Neuronal stem cell (in vitro differentiated cells): ENCODE measurements at regions not wholly inside any gene's neighbourhood (a gene's known extent, or its start where the extent isn't known, plus 50 kb on each side); places are given as distances from the start of the nearest gene placed in this dataset.

Experiments
- DNase-seq: peaks from one replicate; pipeline ENCODE4 v3.0.0-alpha.2; 2013; ENCODE audit warnings: low spot score
- H2AFZ ChIP-seq: one replicate; pipeline ENCODE4 v1.6.1; 2013; ENCODE audit warnings: mild to moderate bottlenecking, low read length, inconsistent platforms
- H2AK5ac ChIP-seq: 2 replicates; pipeline ENCODE4 v1.6.1; 2013; ENCODE audit warnings: low read depth, mild to moderate bottlenecking, inconsistent platforms, low read length, moderate library complexity, mixed read lengths
- H2BK120ac ChIP-seq: 2 replicates; pipeline ENCODE4 v1.6.1; 2013; ENCODE audit warnings: low read depth, mild to moderate bottlenecking, inconsistent platforms, low read length, moderate library complexity, mixed read lengths
- H2BK12ac ChIP-seq: one replicate; pipeline ENCODE4 v1.6.1; 2013; ENCODE audit warnings: low read length, inconsistent platforms
- H2BK15ac ChIP-seq: 2 replicates; pipeline ENCODE4 v1.6.1; 2013; ENCODE audit warnings: mild to moderate bottlenecking, low read length, inconsistent platforms, mixed read lengths
- H2BK5ac ChIP-seq: one replicate; pipeline ENCODE4 v1.6.1; 2013; ENCODE audit warnings: inconsistent platforms, mild to moderate bottlenecking, low read length, moderate library complexity
- H3K14ac ChIP-seq: one replicate; pipeline ENCODE4 v1.6.1; 2013; ENCODE audit warnings: low read length, inconsistent platforms
- H3K18ac ChIP-seq: 2 replicates; pipeline ENCODE4 v1.6.1; 2013; ENCODE audit warnings: low read length, inconsistent platforms
- H3K23ac ChIP-seq: 2 replicates; pipeline ENCODE4 v1.6.1; 2013; ENCODE audit warnings: low read depth, mild to moderate bottlenecking, mixed read lengths, low read length, inconsistent platforms; ENCODE audit not compliant: poor library complexity
- H3K27ac ChIP-seq: replicated peaks from 3 replicates; pipeline ENCODE4 v1.5.1; 2013; ENCODE audit warnings: low read length, inconsistent platforms
- H3K27me3 ChIP-seq, 3 experiments: 2 replicates each; pipeline ENCODE4 v1.6.1; 2013; ENCODE audit warnings: low read length in 3 of 3, mild to moderate bottlenecking in 2 of 3, inconsistent platforms in 1 of 3, low read depth in 1 of 3, mixed read lengths in 1 of 3, moderate library complexity in 1 of 3; ENCODE audit not compliant: control insufficient read depth in 3 of 3, insufficient read depth in 3 of 3
- H3K36me3 ChIP-seq, 2 donors: replicated peaks in 1 of 2; 2 replicates each; pipeline ENCODE4 v1.6.1; 2013; ENCODE audit warnings: low read length in 2 of 2; ENCODE audit not compliant: control insufficient read depth in 2 of 2, insufficient read depth in 2 of 2
- H3K4ac ChIP-seq: 2 replicates; pipeline ENCODE4 v1.6.1; 2013; ENCODE audit warnings: inconsistent platforms, mild to moderate bottlenecking, low read length, moderate library complexity
- H3K4me1 ChIP-seq, 2 donors: 1 replicate in 1 of 2; 2 replicates in 1 of 2; pipeline ENCODE4 v1.6.1; 2013; ENCODE audit warnings: low read length in 2 of 2, low read depth in 1 of 2; ENCODE audit not compliant: control insufficient read depth in 2 of 2, insufficient read depth in 1 of 2
- H3K4me2 ChIP-seq: one replicate; pipeline ENCODE4 v1.6.1; 2013; ENCODE audit warnings: mild to moderate bottlenecking, low read length, inconsistent platforms; ENCODE audit not compliant: insufficient read depth, poor library complexity, severe bottlenecking
- H3K4me3 ChIP-seq, 2 donors: 2 replicates each; pipeline ENCODE4 v1.5.1; 2013; ENCODE audit warnings: low read length in 2 of 2, mild to moderate bottlenecking in 2 of 2, inconsistent platforms in 1 of 2, moderate library complexity in 1 of 2
- H3K79me1 ChIP-seq: one replicate; pipeline ENCODE4 v1.6.1; 2013; ENCODE audit warnings: low read depth, mild to moderate bottlenecking, inconsistent platforms, low read length, moderate library complexity
- H3K9ac ChIP-seq: one replicate; pipeline ENCODE4 v1.6.1; 2013; ENCODE audit warnings: mild to moderate bottlenecking, low read depth, low read length, inconsistent platforms; ENCODE audit not compliant: poor library complexity
- H3K9me3 ChIP-seq, 2 donors: replicated peaks in 1 of 2; 2 replicates each; pipeline versions ENCODE3 to v1.6.1; 2013; ENCODE audit warnings: low read length in 2 of 2, mild to moderate bottlenecking in 2 of 2, inconsistent platforms in 1 of 2, low read depth in 1 of 2, mixed read lengths in 1 of 2, moderate library complexity in 1 of 2; ENCODE audit not compliant: control insufficient read depth in 2 of 2, insufficient read depth in 1 of 2
- H4K8ac ChIP-seq: one replicate; pipeline ENCODE4 v1.6.1; 2013; ENCODE audit warnings: low read depth, mild to moderate bottlenecking, inconsistent platforms, low read length, moderate library complexity
- H4K91ac ChIP-seq: one replicate; pipeline ENCODE4 v1.6.1; 2013; ENCODE audit warnings: low read length, low read depth, mild to moderate bottlenecking, inconsistent platforms; ENCODE audit not compliant: poor library complexity
- WGBS, 2 donors: extraction: QIAGEN DNeasy Blood & Tissue Kit; methylation state at CpG; one replicate each; pipeline ENCODE4 v1.1.7; 2013; ENCODE audit warnings: missing lambda C conversion rate in 2 of 2, mixed read lengths in 1 of 2; ENCODE audit not compliant: insufficient read length in 2 of 2, insufficient replicate concordance in 1 of 2; ENCODE audit errors: extremely low coverage in 2 of 2; 5-methylcytosine and 5-hydroxymethylcytosine counted together

- Histone ChIP-seq H3K18ac (no peak overlapping the region), H2AK5ac (no peak overlapping the region), H2AFZ (no peak overlapping the region), H2BK15ac (no peak overlapping the region), H3K14ac (no peak overlapping the region), H3K36me3 (no peaks in the 10 kb centered on the region), H3K23ac (no peak overlapping the region), H3K9me3 (peaks cover 0 to 2% of the 10 kb centered on the region in 2 donors), H2BK120ac (no peak overlapping the region), H3K9ac (no peak overlapping the region), H2BK5ac (no peak overlapping the region), H3K27me3 (no peaks in the 10 kb centered on the region), H3K4me1 (no peaks in the 10 kb centered on the region), H3K79me1 (no peaks in the 10 kb centered on the region), H3K4ac (no peak overlapping the region), H3K4me3 (no peak overlapping the region), H4K91ac (no peak overlapping the region), H2BK12ac (no peak overlapping the region), H4K8ac (no peak overlapping the region), H3K4me2 (no peak overlapping the region), H3K27ac (no peak overlapping the region)
- WGBS, 2 donors: no CpG with 5 or more reads among the region's 5 CpGs
- no peak for DNase-seq
Observed at GRCh38 chr10:130507461-130507860, 371.3 kb downstream of the GLRX3 start.

- Histone ChIP-seq H3K27me3 (no peaks in the 10 kb centered on the region), H3K79me1 (no peaks in the 10 kb centered on the region), H2BK15ac (no peak overlapping the region), H3K4me1 (no peaks in the 10 kb centered on the region), H4K91ac (no peak overlapping the region), H2AFZ (no peak overlapping the region), H3K14ac (peak overlapping the region; percentile 91), H3K9ac (no peak overlapping the region), H3K18ac (peak overlapping the region; percentile 52), H3K4ac (no peak overlapping the region), H2AK5ac (no peak overlapping the region), H2BK5ac (no peak overlapping the region), H2BK12ac (no peak overlapping the region), H3K27ac (no peak overlapping the region), H3K4me2 (no peak overlapping the region), H2BK120ac (no peak overlapping the region), H3K4me3 (no peak overlapping the region), H4K8ac (no peak overlapping the region), H3K23ac (no peak overlapping the region), H3K36me3 (no peaks in the 10 kb centered on the region), H3K9me3 (no peaks in the 10 kb centered on the region)
- no CpG with 5 or more reads among the region's 25 CpGs for WGBS, 2 donors
- no peak for DNase-seq
Observed at GRCh38 chr10:130509881-130510689, 373.9 kb downstream of the GLRX3 start.

DNA sequence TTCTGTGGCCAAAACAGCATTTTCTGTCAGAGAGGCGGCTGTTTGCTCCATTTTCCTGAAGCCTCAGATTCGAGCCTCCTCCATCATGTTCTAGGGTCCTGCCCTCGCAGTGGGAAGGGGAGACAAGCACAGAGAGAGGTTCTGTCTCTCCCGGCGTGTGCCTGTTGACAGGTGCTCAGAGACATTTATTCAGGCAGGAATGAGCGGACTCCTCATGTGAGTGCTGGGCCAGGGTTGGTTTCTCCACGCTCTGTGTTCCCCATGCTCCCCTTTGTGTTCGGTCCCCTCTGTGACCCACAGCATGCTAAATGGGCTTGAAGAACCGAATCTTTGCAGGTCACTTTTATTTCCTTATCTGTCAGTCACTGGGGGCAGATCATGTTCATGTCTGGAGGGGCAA is 374.6 kb downstream of the GLRX3 start:
- Histone ChIP-seq H2AFZ (no peak overlapping the region), H3K79me1 (no peaks in the 10 kb centered on the region), H2BK120ac (no peak overlapping the region), H2AK5ac (no peak overlapping the region), H3K4me3 (no peak overlapping the region), H3K9ac (no peak overlapping the region), H3K27ac (no peak overlapping the region), H3K23ac (no peak overlapping the region), H3K9me3 (no peaks in the 10 kb centered on the region), H3K27me3 (no peaks in the 10 kb centered on the region), H4K8ac (no peak overlapping the region), H4K91ac (no peak overlapping the region), H3K4me2 (no peak overlapping the region), H3K14ac (no peak overlapping the region), H3K18ac (no peak overlapping the region), H2BK12ac (no peak overlapping the region), H2BK5ac (no peak overlapping the region), H3K4ac (no peak overlapping the region), H2BK15ac (no peak overlapping the region), H3K4me1 (no peaks in the 10 kb centered on the region), H3K36me3 (no peaks in the 10 kb centered on the region)
- no CpG with 5 or more reads among the region's 9 CpGs for WGBS, 2 donors
- DNase-seq: no peak

- no peak overlapping the region for H3K4me3 ChIP-seq
Observed at GRCh38 chr10:130511766-130512165, 375.6 kb downstream of the GLRX3 start.

More at GRCh38 chr10:130511766-130512165, 375.6 kb downstream of the GLRX3 start:
- no peak overlapping the region for H2AFZ ChIP-seq
- no peak overlapping the region for H3K14ac ChIP-seq
- H3K36me3 ChIP-seq: no peaks in the 10 kb centered on the region
- no peak overlapping the region for H4K91ac ChIP-seq
- no peak overlapping the region for H2BK12ac ChIP-seq
- no peak overlapping the region for H3K23ac ChIP-seq
- no peak overlapping the region for H2BK120ac ChIP-seq
- no peak overlapping the region for H3K4me2 ChIP-seq
- no peaks in the 10 kb centered on the region for H3K27me3 ChIP-seq
- H3K9ac ChIP-seq: no peak overlapping the region
- no peak for DNase-seq
- H2BK15ac ChIP-seq: no peak overlapping the region
- no peaks in the 10 kb centered on the region for H3K4me1 ChIP-seq
- no CpG with 5 or more reads among the region's 10 CpGs for WGBS, 2 donors
- no peaks in the 10 kb centered on the region for H3K79me1 ChIP-seq
- no peak overlapping the region for H3K27ac ChIP-seq
- no peak overlapping the region for H3K4ac ChIP-seq
- peak overlapping the region; percentile 8 for H3K18ac ChIP-seq
- no peak overlapping the region for H4K8ac ChIP-seq
- no peak overlapping the region for H2AK5ac ChIP-seq
- no peaks in the 10 kb centered on the region for H3K9me3 ChIP-seq
- H2BK5ac ChIP-seq: no peak overlapping the region
